ENCODE measurements at regions not wholly inside any gene's neighbourhood (a gene's known extent, or its start where the extent isn't known, plus 50 kb on each side); places are given as distances from the start of the nearest gene placed in this dataset.

GRCh38 chr6:56849896-56850295 is 105.0 kb upstream of the BEND6 start:
- Histone ChIP-seq H3K9me3 (no peaks in the 10 kb centered on the region), H3K36me3 (no peaks in the 10 kb centered on the region), H3K4me3 (ENCODE audit: low read depth in 1 of 2, low read length in 1 of 2) (no peak overlapping the region), H3K27me3 (peaks cover 49% of the 10 kb centered on the region), H3K27ac (no peak overlapping the region), H3K4me1 (ENCODE audit: control insufficient read depth in 1 of 2, insufficient read depth in 1 of 2, low read depth in 1 of 2, low read length in 1 of 2) (peaks cover 0 to 10% of the 10 kb centered on the region in 2 experiments)
- TF ChIP-seq CTCF (IDR thresholded peaks at IDR 0.05) = no peak

- H3K4me3 ChIP-seq (ENCODE audit: low read depth in 1 of 2, low read length in 1 of 2) = no peak overlapping the region
- no peak overlapping the region for H3K27ac ChIP-seq
- H3K36me3 ChIP-seq = no peaks in the 10 kb centered on the region
- peaks cover 2 to 18% of the 10 kb centered on the region in 2 experiments for H3K4me1 ChIP-seq (ENCODE audit: control insufficient read depth in 1 of 2, insufficient read depth in 1 of 2, low read depth in 1 of 2, low read length in 1 of 2)
- H3K27me3 ChIP-seq = peaks cover 67% of the 10 kb centered on the region
- no peak for TF ChIP-seq CTCF (IDR thresholded peaks at IDR 0.05)
- H3K9me3 ChIP-seq = no peaks in the 10 kb centered on the region
Measured at GRCh38 chr6:56848105-56848504, 106.8 kb upstream of the BEND6 start.

GRCh38 chr6:56845032-56845431 is 109.9 kb upstream of the BEND6 start:
- TF ChIP-seq CTCF (IDR thresholded peaks at IDR 0.05) = no peak
- Histone ChIP-seq H3K9me3 (no peaks in the 10 kb centered on the region), H3K36me3 (no peaks in the 10 kb centered on the region), H3K4me3 (ENCODE audit: low read depth in 1 of 2, low read length in 1 of 2) (no peak overlapping the region), H3K4me1 (ENCODE audit: control insufficient read depth in 1 of 2, insufficient read depth in 1 of 2, low read depth in 1 of 2, low read length in 1 of 2) (peaks cover 2 to 8% of the 10 kb centered on the region in 2 experiments), H3K27me3 (peaks cover 68% of the 10 kb centered on the region), H3K27ac (no peak overlapping the region)

GRCh38 chr6:56843476-56844349 is 111.2 kb upstream of the BEND6 start:
- peaks cover 2 to 8% of the 10 kb centered on the region in 2 experiments for H3K4me1 ChIP-seq (ENCODE audit: control insufficient read depth in 1 of 2, insufficient read depth in 1 of 2, low read depth in 1 of 2, low read length in 1 of 2)
- peaks cover 68% of the 10 kb centered on the region for H3K27me3 ChIP-seq
- H3K36me3 ChIP-seq = no peaks in the 10 kb centered on the region
- no peak overlapping the region for H3K27ac ChIP-seq
- TF ChIP-seq CTCF (IDR thresholded peaks at IDR 0.05) = no peak
- peak overlapping the region in 1 of 2 experiments; percentile 18 for H3K4me3 ChIP-seq (ENCODE audit: low read depth in 1 of 2, low read length in 1 of 2)
- no peaks in the 10 kb centered on the region for H3K9me3 ChIP-seq

- H3K36me3 ChIP-seq = no peaks in the 10 kb centered on the region
- no peak for TF ChIP-seq CTCF (IDR thresholded peaks at IDR 0.05)
- H3K27ac ChIP-seq = no peak overlapping the region
- H3K4me1 ChIP-seq (ENCODE audit: control insufficient read depth in 1 of 2, insufficient read depth in 1 of 2, low read depth in 1 of 2, low read length in 1 of 2) = peaks cover 2 to 8% of the 10 kb centered on the region in 2 experiments
- no peaks in the 10 kb centered on the region for H3K9me3 ChIP-seq
- H3K4me3 ChIP-seq (ENCODE audit: low read depth in 1 of 2, low read length in 1 of 2) = peak overlapping the region in 1 of 2 experiments; percentile 23
- H3K27me3 ChIP-seq = peaks cover 68% of the 10 kb centered on the region
Measured at GRCh38 chr6:56842686-56843475, 112.0 kb upstream of the BEND6 start.
